Keratinocyte (primary cell): ENCODE measurements at regions not wholly inside any gene's neighbourhood (a gene's known extent, or its start where the extent isn't known, plus 50 kb on each side); places are given as distances from the start of the nearest gene placed in this dataset.

Experiments
- DNase-seq: peaks from one replicate; pipeline ENCODE4 v3.0.0-alpha.2; 2011; ENCODE audit warnings: low read depth, missing footprints, low spot score
- FAIRE-seq: peaks from 2 replicates; lab custom pipeline; 2011; peaks lifted over from hg19 to GRCh38; lab: Jason Lieb, UNC
- H2AFZ ChIP-seq: 2 replicates; pipeline ENCODE4 v1.6.0; 2012; ENCODE audit warnings: low read length, control low read depth, inconsistent platforms; ENCODE audit not compliant: control insufficient read depth
- H3K27ac ChIP-seq: 2 replicates; pipeline ENCODE4 v1.5.1; 2011; ENCODE audit warnings: low read length; ENCODE audit not compliant: control insufficient read depth, insufficient read depth
- H3K27me3 ChIP-seq: 3 replicates; pipeline ENCODE4 v1.6.0; 2011; ENCODE audit warnings: low read length; ENCODE audit not compliant: control insufficient read depth, insufficient read depth; ENCODE audit errors: extremely low read depth
- H3K36me3 ChIP-seq, 2 experiments: 2 replicates in 1 of 2; 3 replicates in 1 of 2; pipeline ENCODE4 v1.5.1; 2011; ENCODE audit warnings: low read length in 2 of 2, mild to moderate bottlenecking in 1 of 2; ENCODE audit not compliant: control insufficient read depth in 2 of 2, insufficient read depth in 2 of 2; ENCODE audit errors: extremely low read depth in 1 of 2
- H3K4me1 ChIP-seq: 3 replicates; pipeline ENCODE4 v1.5.1; 2011; ENCODE audit warnings: low read length; ENCODE audit not compliant: control insufficient read depth, insufficient read depth; ENCODE audit errors: extremely low read depth
- H3K4me2 ChIP-seq: 3 replicates; pipeline ENCODE4 v1.6.0; 2011; ENCODE audit warnings: low read depth, low read length; ENCODE audit not compliant: control insufficient read depth, insufficient read depth; ENCODE audit errors: extremely low read depth
- H3K4me3 ChIP-seq, 3 experiments: fragments of 200-600 bp in 1 of 3; sonication (generic) in 1 of 3; 2 replicates in 2 of 3; 3 replicates in 1 of 3; pipeline ENCODE4 v1.5.1; 2011 to 2016; ENCODE audit warnings: low read length in 3 of 3, mild to moderate bottlenecking in 3 of 3, control low read depth in 2 of 3, inconsistent platforms in 1 of 3, low read depth in 1 of 3, mixed read lengths in 1 of 3, mixed run types in 1 of 3, moderate library complexity in 1 of 3; ENCODE audit not compliant: control insufficient read depth in 2 of 3, insufficient read depth in 2 of 3; ENCODE audit errors: extremely low read depth in 1 of 3
- H3K79me2 ChIP-seq: 2 replicates; pipeline ENCODE4 v1.6.0; 2012; ENCODE audit warnings: low read length; ENCODE audit not compliant: control insufficient read depth, insufficient read depth
- H3K9ac ChIP-seq: 3 replicates; pipeline ENCODE4 v1.6.0; 2011; ENCODE audit warnings: low read length; ENCODE audit not compliant: control insufficient read depth, insufficient read depth; ENCODE audit errors: extremely low read depth
- H3K9me1 ChIP-seq: 3 replicates; pipeline ENCODE4 v1.6.0; 2011; ENCODE audit warnings: low read length; ENCODE audit not compliant: control insufficient read depth, insufficient read depth; ENCODE audit errors: extremely low read depth
- H3K9me3 ChIP-seq: 2 replicates; pipeline ENCODE4 v1.5.1; 2012; ENCODE audit warnings: low read depth, low read length; ENCODE audit not compliant: control insufficient read depth
- H4K20me1 ChIP-seq: 3 replicates; pipeline ENCODE4 v1.6.0; 2011; ENCODE audit warnings: low read length; ENCODE audit not compliant: control insufficient read depth, insufficient read depth; ENCODE audit errors: extremely low read depth
- CTCF ChIP-seq, 3 experiments: IDR thresholded peaks in 1 of 3; conservative IDR thresholded peaks in 1 of 3; optimal IDR thresholded peaks in 1 of 3; 2 replicates in 2 of 3; 3 replicates in 1 of 3; pipeline versions ENCODE3 to v1.5.1; 2011; ENCODE audit warnings: low read length in 3 of 3, mild to moderate bottlenecking in 3 of 3, moderate library complexity in 2 of 3, control low read depth in 1 of 3, inconsistent platforms in 1 of 3; ENCODE audit not compliant: insufficient read depth in 2 of 3; ENCODE audit errors: extremely low read depth in 1 of 3
- EZH2 ChIP-seq: IDR thresholded peaks from one replicate; pipeline ENCODE4 v1.6.1; 2012; ENCODE audit warnings: inconsistent platforms, mild to moderate bottlenecking, low read length, moderate library complexity
- dilution Hi-C: fragments of 300-500 bp; cut with MboI; formaldehyde crosslinking; loops from one replicate; pipeline ENCODE4 v1.7.0; 2020; ENCODE audit warnings: low sequenced_read_pairs; ENCODE audit not compliant: extremely low pct_ligation_motif_present

- TF ChIP-seq EZH2 = no peak
- no peak for TF ChIP-seq CTCF (optimal IDR thresholded peaks at IDR 0.05 in 1 of 3, IDR thresholded peaks at IDR 0.05 in 1 of 3, conservative IDR thresholded peaks at IDR 0.05 in 1 of 3; ENCODE audit: extremely low read depth in 1 of 3, insufficient read depth in 2 of 3, low read length in 3 of 3)
- Histone ChIP-seq H4K20me1 (no peaks in the 10 kb centered on the region), H3K9me1 (no peaks in the 10 kb centered on the region), H3K9ac (no peak overlapping the region), H3K4me2 (no peak overlapping the region), H3K27me3 (no peaks in the 10 kb centered on the region), H3K79me2 (no peaks in the 10 kb centered on the region), H2AFZ (no peak overlapping the region), H3K4me3 (no peak overlapping the region), H3K36me3 (no peaks in the 10 kb centered on the region), H3K4me1 (no peaks in the 10 kb centered on the region), H3K27ac (no peak overlapping the region), H3K9me3 (no peaks in the 10 kb centered on the region)
- DNase-seq = no peak
- FAIRE-seq = no peak
- dilution Hi-C loops = no loop called here
Observed at GRCh38 chr5:88119535-88120125, 149.0 kb downstream of the TMEM161B start.

GRCh38 chr5:88118179-88118578, 150.5 kb downstream of the TMEM161B start:
- H3K4me3 ChIP-seq = no peak overlapping the region
- H3K27ac ChIP-seq = no peak overlapping the region
- DNase-seq (no peak), FAIRE-seq (no peak)
- no peak overlapping the region for H2AFZ ChIP-seq
- H4K20me1 ChIP-seq = no peaks in the 10 kb centered on the region
- no peaks in the 10 kb centered on the region for H3K79me2 ChIP-seq
- no peak overlapping the region for H3K4me2 ChIP-seq
- H3K9me3 ChIP-seq = no peaks in the 10 kb centered on the region
- no peaks in the 10 kb centered on the region for H3K4me1 ChIP-seq
- dilution Hi-C loops = no loop called here
- H3K9me1 ChIP-seq = no peaks in the 10 kb centered on the region
- no peaks in the 10 kb centered on the region for H3K27me3 ChIP-seq
- H3K36me3 ChIP-seq = no peaks in the 10 kb centered on the region
- no peak overlapping the region for H3K9ac ChIP-seq
- no peak for TF ChIP-seq CTCF (optimal IDR thresholded peaks at IDR 0.05 in 1 of 3, IDR thresholded peaks at IDR 0.05 in 1 of 3, conservative IDR thresholded peaks at IDR 0.05 in 1 of 3; ENCODE audit: extremely low read depth in 1 of 3, insufficient read depth in 2 of 3, low read length in 3 of 3)
- no peak for TF ChIP-seq EZH2
